Small intestine (tissue), 7 donors: ENCODE measurements at regions not wholly inside any gene's neighbourhood (a gene's known extent, or its start where the extent isn't known, plus 50 kb on each side); places are given as distances from the start of the nearest gene placed in this dataset.

Source experiments
- DNase-seq, 2 donors: peaks; one replicate each; pipeline versions ENCODE4 v3.0.0 to v3.0.0-alpha.2; 2013
- FAIRE-seq: peaks from 2 replicates; lab custom pipeline; 2012; peaks lifted over from hg19 to GRCh38; lab: Jason Lieb, UNC
- H3K27ac ChIP-seq, 3 donors: one replicate each; pipeline ENCODE4 v1.5.1; 2013; ENCODE audit warnings: low read length in 2 of 3, mild to moderate bottlenecking in 2 of 3, control low read depth in 1 of 3, inconsistent platforms in 1 of 3, low read depth in 1 of 3, moderate library complexity in 1 of 3
- H3K27me3 ChIP-seq, 3 donors: one replicate each; pipeline ENCODE4 v1.6.1; 2013; ENCODE audit warnings: low read length in 3 of 3, inconsistent platforms in 1 of 3; ENCODE audit not compliant: control insufficient read depth in 3 of 3, insufficient read depth in 3 of 3
- H3K36me3 ChIP-seq, 3 donors: one replicate each; pipeline ENCODE4 v1.6.1; 2013; ENCODE audit warnings: low read length in 3 of 3, inconsistent platforms in 1 of 3, low read depth in 1 of 3, mild to moderate bottlenecking in 1 of 3, moderate library complexity in 1 of 3; ENCODE audit not compliant: control insufficient read depth in 3 of 3, insufficient read depth in 2 of 3
- H3K4me1 ChIP-seq, 3 donors: one replicate each; pipeline ENCODE4 v1.6.1; 2013; ENCODE audit warnings: low read length in 2 of 3, inconsistent platforms in 1 of 3, low read depth in 1 of 3, mild to moderate bottlenecking in 1 of 3, moderate library complexity in 1 of 3; ENCODE audit not compliant: control insufficient read depth in 3 of 3, insufficient read depth in 2 of 3
- H3K4me3 ChIP-seq, 3 donors: one replicate each; pipeline ENCODE4 v1.5.1; 2013; ENCODE audit warnings: low read length in 3 of 3, control low read depth in 1 of 3, inconsistent platforms in 1 of 3, low read depth in 1 of 3, mild to moderate bottlenecking in 1 of 3, moderate library complexity in 1 of 3
- H3K9me3 ChIP-seq, 2 donors: one replicate each; pipeline ENCODE4 v1.6.1; 2013; ENCODE audit warnings: low read depth in 1 of 2, low read length in 1 of 2; ENCODE audit not compliant: control insufficient read depth in 2 of 2, insufficient read depth in 1 of 2
- WGBS, 3 donors: extraction: QIAGEN DNeasy Blood & Tissue Kit; methylation state at CpG; one replicate each; pipeline ENCODE4 v1.1.7; 2013; 5-methylcytosine and 5-hydroxymethylcytosine counted together
- donor health status: healthy with polysubstance abuse.
- donor health status: control.
- donor health status: control.
- donor health status: Bipolar disorder and iron deficiency.
- donor health status: healthy.

DNA sequence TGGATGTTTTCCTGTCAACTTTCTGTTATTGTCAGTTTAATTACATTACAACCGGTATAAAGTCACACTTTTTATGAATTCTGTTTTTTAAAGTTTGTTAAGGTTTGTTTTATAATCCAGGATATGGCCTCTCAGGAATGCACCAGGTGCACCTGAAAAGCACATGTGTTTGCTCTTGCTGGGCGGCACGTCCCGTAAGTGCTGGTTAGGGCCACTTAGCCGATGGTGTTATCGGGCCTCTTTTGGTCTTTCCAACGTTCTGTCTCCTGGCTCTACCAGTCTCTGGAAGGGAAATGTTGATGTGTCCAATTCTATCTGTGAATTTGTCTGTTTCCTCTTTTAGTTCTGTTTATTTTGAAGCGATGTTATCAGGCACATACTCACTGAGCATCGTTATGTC, 695.7 kb downstream of the BRD1 start:
- H3K4me3 ChIP-seq, result no peak overlapping the region
- no peaks in the 10 kb centered on the region for H3K36me3 ChIP-seq
- H3K9me3 ChIP-seq, result no peaks in the 10 kb centered on the region
- 32 to 44% (median 34%) methylated on average over 9 of the region's 9 CpGs for WGBS, 3 donors
- FAIRE-seq (no peak), DNase-seq (no peak)
- no peaks in the 10 kb centered on the region for H3K4me1 ChIP-seq
- H3K27me3 ChIP-seq, result peaks cover 0 to 7% (median 0%) of the 10 kb centered on the region in 3 donors
- no peak overlapping the region for H3K27ac ChIP-seq

DNA sequence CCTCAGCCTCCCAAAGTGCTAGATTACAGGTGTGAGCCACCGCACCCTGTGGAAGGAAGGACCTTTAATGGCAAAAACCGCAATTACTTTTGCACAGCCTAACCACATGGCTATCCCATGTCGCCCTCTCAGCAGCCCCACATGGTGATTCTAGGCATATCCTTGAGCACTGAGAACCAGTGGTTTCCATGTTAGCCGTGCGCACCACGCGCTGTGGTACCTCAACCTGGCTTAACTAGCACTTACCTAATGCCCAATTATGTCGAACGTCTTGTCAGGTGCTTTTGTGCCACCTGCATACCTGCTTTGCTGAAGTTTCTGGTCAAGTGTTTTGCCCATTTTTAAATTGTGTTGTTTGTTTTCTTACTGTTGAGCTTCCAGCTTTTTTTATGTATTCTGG, 697.9 kb downstream of the BRD1 start:
- DNase-seq, result no peak
- WGBS, 3 donors, result 93 to 94% (median 94%) methylated on average over 9 of the region's 9 CpGs
- no peaks in the 10 kb centered on the region for H3K36me3 ChIP-seq
- no peak overlapping the region for H3K4me3 ChIP-seq
- FAIRE-seq, result no peak
- no peaks in the 10 kb centered on the region for H3K4me1 ChIP-seq
- no peaks in the 10 kb centered on the region for H3K9me3 ChIP-seq
- H3K27me3 ChIP-seq, result peaks cover 0 to 5% (median 0%) of the 10 kb centered on the region in 3 donors
- no peak overlapping the region for H3K27ac ChIP-seq

DNA sequence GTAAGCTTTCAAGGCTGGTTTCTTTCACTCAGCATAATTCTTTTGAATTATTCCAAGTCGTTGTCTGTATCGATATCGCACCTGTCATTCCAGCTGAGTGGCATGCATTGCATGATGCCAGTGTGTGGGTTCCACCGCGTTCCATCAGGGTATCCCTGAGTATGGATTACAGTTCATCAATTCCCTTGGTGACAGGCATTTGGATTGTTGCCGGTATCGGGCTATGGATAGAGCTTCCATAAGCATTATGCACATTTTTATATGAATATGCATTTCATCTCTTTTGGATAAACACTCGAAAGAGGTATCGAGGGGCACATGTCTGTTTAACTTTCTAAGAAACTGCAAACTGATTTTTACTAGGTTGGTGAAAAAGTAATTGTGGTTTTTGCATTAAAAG, 698.8 kb downstream of the BRD1 start:
- DNase-seq, result no peak
- Histone ChIP-seq H3K4me1 (no peaks in the 10 kb centered on the region), H3K36me3 (no peaks in the 10 kb centered on the region), H3K27me3 (peaks cover 0 to 3% (median 0%) of the 10 kb centered on the region in 3 donors), H3K27ac (no peak overlapping the region), H3K4me3 (no peak overlapping the region), H3K9me3 (no peaks in the 10 kb centered on the region)
- WGBS, 3 donors, result 94 to 97% (median 96%) methylated on average over 9 of the region's 9 CpGs
- no peak for FAIRE-seq

DNA sequence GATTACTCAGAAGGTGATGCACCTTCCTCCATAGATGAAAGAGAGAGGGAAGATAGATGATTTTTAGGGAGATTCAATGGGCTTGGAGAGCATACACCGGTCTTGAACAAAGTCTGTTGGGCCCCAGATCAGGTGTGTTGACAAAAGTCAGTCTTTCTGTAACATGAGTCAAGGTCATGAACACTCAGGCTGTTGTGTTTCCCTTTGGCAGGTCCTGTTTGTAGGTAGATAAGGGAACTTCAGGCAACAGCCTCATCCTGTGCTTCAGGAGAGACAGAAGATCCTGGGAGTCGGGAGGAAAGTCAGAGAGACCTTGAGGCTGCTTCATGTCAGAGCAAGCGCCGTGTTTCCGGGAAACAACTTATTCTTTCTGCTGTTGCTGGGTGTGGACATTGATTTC, 703.1 kb downstream of the BRD1 start:
- FAIRE-seq (no peak), DNase-seq (peak in 1 of 2 donors; percentile 50)
- Histone ChIP-seq H3K27ac (no peak overlapping the region), H3K4me3 (no peak overlapping the region), H3K9me3 (no peaks in the 10 kb centered on the region), H3K27me3 (no peaks in the 10 kb centered on the region), H3K36me3 (no peaks in the 10 kb centered on the region), H3K4me1 (no peaks in the 10 kb centered on the region)
- 22 to 70% (median 31%) methylated on average over 5 of the region's 5 CpGs for WGBS, 3 donors

DNA sequence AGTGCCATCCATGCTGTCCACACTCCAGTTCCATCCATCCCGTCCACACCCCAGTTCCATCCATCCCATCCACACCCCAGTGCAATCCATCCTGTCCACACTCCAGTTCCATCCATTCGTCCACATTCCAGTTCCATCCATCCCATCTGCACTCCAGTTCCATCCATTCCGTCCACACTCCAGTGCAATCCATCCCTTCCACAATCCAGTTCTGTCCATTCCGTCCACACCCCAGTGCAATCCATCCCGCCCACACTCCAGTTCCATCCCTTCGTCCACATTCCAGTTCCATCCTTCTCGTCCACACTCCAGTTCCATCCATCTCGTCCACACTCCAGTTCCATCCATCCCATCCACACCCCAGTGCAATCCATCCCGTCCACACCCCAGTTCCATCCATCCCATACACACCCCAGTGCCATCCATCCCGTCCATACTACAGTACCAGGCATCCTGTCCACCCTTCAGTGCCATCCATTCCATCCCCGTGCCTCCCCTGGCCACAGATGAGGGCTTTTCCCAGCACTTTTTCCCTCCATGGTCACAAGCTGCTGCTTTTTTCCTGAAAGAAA, 704.0 kb downstream of the BRD1 start:
- H3K27me3 ChIP-seq, result no peaks in the 10 kb centered on the region
- DNase-seq (no peak), FAIRE-seq (no peak)
- no peaks in the 10 kb centered on the region for H3K4me1 ChIP-seq
- no peaks in the 10 kb centered on the region for H3K9me3 ChIP-seq
- WGBS, 3 donors, result 64 to 72% (median 72%) methylated on average over 11 of the region's 11 CpGs
- H3K4me3 ChIP-seq, result no peak overlapping the region
- H3K27ac ChIP-seq, result no peak overlapping the region
- H3K36me3 ChIP-seq, result no peaks in the 10 kb centered on the region

DNA sequence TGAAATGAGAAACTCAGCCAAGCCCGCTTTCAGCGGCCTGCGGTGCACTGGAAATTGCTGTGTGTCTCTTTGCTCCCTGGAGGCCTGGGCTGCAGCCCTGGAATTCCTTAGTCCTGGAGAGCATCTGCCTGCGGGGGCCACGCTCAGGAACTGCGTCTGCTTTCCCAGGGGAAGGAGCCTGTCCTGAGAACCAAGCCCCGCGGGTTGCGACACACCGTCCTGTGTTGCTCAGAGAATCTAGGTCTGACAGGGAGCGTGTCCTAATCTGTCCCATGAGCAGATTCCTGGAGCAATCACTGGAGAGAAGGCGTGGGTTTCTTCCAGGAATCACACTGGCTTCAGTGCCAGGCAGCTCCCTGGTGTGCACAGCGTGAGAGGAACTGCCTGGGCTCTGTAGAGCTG, 708.1 kb downstream of the BRD1 start:
- no peaks in the 10 kb centered on the region for H3K36me3 ChIP-seq
- FAIRE-seq, result no peak
- H3K27me3 ChIP-seq, result no peaks in the 10 kb centered on the region
- WGBS, 3 donors, result 52 to 68% (median 66%) methylated on average over 13 of the region's 13 CpGs
- H3K9me3 ChIP-seq, result no peaks in the 10 kb centered on the region
- no peak overlapping the region for H3K27ac ChIP-seq
- no peak overlapping the region for H3K4me3 ChIP-seq
- no peak for DNase-seq
- H3K4me1 ChIP-seq, result no peaks in the 10 kb centered on the region

DNA sequence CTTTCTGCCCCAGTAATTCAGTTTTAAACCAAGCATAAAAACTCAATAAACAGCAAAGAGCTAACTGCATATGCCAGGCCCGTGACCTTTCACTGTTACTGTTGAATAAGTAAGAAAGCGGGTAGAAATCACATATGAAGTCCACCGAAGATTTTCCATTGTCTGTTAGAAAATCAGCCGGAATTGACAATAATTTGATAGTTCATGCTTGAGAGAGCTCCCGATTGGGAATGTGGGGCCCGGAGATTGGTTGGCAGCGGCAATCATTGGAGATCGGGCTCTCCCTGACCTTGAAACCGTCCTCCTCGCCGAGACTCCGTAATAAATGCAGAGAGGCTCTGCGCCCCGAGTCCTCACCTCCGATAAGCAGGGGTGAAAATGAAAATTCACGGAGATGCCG, 709.6 kb downstream of the BRD1 start:
- Histone ChIP-seq H3K27me3 (no peaks in the 10 kb centered on the region), H3K36me3 (no peaks in the 10 kb centered on the region), H3K27ac (no peak overlapping the region), H3K4me1 (no peaks in the 10 kb centered on the region), H3K9me3 (no peaks in the 10 kb centered on the region), H3K4me3 (no peak overlapping the region)
- WGBS, 3 donors, result 90 to 94% (median 91%) methylated on average over 17 of the region's 17 CpGs
- no peak for FAIRE-seq
- no peak for DNase-seq

DNA sequence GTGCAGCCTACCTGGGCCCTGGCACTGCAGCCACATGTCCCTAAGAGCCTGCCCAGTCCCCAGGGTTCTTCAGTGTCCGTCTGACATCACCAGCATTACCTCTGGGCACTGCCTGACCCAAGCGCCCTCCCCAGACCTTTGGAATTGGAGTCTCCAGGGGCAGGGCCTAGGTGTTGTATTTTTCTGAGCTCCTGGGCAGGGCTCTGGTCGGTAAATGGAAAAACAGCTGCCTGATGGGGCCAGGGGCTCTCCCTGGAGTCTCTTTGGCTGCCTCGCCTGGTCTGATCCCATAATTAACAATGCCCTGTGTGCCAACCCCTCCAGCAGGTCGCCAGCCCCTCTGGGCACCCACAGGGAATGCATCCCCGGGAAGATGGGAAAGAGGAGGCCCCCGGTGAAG, 710.2 kb downstream of the BRD1 start:
- 41 to 67% (median 49%) methylated on average over 7 of the region's 7 CpGs for WGBS, 3 donors
- FAIRE-seq, result no peak

DNA sequence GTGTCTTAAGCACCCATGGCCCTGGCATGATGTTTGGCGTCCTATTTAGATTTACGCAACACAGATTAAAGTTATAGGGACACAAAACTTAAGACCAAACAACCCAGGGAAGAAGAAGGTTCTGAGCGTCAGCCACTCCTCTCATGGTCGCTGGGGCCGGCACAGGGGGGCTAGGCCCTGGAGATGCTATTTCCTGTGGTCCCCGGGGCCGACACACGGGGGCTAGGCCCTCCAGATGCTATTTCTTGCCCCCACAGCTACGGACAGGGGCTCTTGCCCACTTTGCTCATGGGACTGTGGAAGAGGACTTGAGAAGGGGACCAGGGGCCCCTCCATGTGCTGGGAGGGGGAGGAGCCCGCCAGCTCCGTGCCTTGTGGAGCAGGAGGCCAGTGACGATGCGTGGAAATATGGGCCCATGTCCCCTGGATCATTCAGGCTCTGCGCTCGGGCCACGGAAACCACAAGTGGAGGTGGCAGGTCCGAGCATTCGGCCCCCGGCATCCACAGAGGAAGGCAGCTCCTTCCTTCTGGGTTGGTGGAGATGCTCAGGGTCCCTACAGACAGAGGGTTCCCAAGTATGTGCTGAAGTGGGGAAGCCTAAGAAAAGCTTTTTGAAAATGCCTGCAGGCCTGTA, 711.1 kb downstream of the BRD1 start:
- Histone ChIP-seq H3K27me3 (no peaks in the 10 kb centered on the region), H3K4me1 (no peaks in the 10 kb centered on the region), H3K27ac (no peak overlapping the region), H3K4me3 (no peak overlapping the region), H3K9me3 (no peaks in the 10 kb centered on the region), H3K36me3 (no peaks in the 10 kb centered on the region)
- FAIRE-seq (no peak), DNase-seq (no peak)
- 75 to 80% (median 76%) methylated on average over 19 of the region's 19 CpGs for WGBS, 3 donors

More for the DNA sequence above, 710.2 kb downstream of the BRD1 start:
- no peaks in the 10 kb centered on the region for H3K36me3 ChIP-seq
- no peaks in the 10 kb centered on the region for H3K27me3 ChIP-seq
- DNase-seq, result no peak
- H3K4me3 ChIP-seq, result no peak overlapping the region
- no peaks in the 10 kb centered on the region for H3K4me1 ChIP-seq
- H3K9me3 ChIP-seq, result no peaks in the 10 kb centered on the region
- no peak overlapping the region for H3K27ac ChIP-seq
